ENCODE measurements at regions not wholly inside any gene's neighbourhood (a gene's known extent, or its start where the extent isn't known, plus 50 kb on each side); places are given as distances from the start of the nearest gene placed in this dataset.

DNA sequence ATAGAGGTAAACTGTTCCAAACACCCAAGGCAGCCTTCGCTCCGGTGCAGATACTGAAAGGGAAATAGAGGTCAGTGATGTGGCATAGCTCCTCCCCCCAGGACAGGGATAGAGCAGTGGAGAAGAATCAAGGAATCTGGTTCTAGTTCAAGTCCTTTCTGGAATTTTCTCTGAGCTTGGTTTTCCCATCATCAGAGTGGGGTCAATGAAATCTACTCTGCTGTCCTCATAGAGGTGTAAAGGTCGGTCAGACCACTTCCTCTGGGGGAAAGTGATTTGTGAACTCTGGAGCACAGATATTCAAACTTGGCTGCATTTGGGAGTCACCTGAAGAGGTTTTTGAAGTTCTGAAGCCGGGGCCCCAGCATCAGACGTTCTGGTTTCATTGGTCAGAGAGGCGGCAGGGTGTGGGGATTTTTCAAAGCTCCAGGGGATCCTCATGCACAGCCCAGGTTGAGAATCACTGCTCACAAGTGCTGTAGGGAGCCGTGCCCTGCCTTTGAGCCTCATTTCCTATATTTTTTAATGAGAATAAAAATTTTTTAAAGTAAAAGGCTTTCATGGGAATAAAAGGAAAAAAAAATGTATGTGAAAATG, 105.7 kb upstream of the RAD23B start:
- DNase-seq (ENCODE audit: low spot score) (no peak), ATAC-seq (ENCODE audit: low FRiP score) (no peak)
- TF ChIP-seq, protein P1, sequence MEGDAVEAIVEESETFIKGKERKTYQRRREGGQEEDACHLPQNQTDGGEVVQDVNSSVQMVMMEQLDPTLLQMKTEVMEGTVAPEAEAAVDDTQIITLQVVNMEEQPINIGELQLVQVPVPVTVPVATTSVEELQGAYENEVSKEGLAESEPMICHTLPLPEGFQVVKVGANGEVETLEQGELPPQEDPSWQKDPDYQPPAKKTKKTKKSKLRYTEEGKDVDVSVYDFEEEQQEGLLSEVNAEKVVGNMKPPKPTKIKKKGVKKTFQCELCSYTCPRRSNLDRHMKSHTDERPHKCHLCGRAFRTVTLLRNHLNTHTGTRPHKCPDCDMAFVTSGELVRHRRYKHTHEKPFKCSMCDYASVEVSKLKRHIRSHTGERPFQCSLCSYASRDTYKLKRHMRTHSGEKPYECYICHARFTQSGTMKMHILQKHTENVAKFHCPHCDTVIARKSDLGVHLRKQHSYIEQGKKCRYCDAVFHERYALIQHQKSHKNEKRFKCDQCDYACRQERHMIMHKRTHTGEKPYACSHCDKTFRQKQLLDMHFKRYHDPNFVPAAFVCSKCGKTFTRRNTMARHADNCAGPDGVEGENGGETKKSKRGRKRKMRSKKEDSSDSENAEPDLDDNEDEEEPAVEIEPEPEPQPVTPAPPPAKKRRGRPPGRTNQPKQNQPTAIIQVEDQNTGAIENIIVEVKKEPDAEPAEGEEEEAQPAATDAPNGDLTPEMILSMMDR (IDR thresholded peaks at IDR 0.05), result no peak

DNA sequence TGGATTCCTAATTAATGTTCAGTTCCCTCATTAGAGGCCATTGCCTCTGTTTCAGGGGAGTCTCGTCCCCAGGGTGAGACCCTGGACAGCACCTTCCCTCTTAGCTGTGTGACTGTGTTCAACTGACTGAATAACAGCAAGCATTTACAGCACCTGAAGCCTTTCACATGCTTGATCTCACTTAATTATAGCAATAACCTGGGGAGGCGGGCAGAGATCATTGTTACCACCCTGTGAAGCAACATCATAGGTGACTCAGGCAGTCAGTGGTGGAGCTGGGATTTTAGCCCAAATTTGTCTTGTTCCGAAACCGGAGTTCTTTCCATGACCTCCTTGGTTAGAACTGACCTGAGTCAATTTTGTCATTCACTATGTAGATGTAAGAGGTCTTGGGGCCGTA, 105.2 kb upstream of the RAD23B start:
- TF ChIP-seq, protein P1 (IDR thresholded peaks at IDR 0.05), result no peak
- DNase-seq (ENCODE audit: low spot score), result no peak
- no peak for ATAC-seq (ENCODE audit: low FRiP score)

DNA sequence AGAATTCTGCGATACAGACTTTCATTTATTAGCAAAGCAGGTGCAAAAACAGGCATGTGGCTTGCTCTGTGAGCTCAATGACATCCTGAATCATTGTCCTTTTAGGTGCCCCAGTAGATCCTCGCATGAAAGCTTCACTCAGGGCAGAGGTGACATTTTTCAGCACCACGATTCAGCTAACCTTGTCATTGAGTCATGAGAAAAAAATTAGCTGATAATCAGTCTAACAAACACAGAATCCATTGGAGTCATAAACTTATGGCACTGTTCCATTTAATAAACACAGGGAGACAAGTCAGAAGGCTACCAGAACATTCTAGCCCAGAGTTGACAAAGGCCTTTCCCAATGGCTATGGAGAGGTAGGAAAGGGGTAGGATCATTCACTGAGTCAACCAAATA, 104.8 kb upstream of the RAD23B start:
- ATAC-seq (ENCODE audit: low FRiP score) (no peak), DNase-seq (ENCODE audit: low spot score) (no peak)
- TF ChIP-seq, protein P1 (IDR thresholded peaks at IDR 0.05), result no peak

DNA sequence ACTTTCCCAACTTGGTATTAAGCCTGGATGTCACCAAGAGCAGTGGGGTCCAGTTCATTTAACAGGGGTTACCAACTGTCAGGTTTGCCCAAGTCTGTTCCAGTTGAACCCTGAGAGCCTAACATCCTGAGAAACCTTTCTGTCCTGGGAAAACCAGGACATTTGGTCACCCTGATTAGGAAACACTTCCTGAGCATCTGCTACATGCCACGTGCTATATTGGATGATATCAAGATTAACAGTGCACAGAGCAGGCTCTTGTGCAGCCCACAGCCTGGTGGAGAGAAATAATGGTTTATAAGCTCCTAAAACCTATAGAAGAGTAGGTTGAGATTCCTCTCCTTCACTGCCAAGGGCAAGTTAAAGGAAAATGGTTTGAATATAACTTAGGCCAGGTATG, 102.9 kb upstream of the RAD23B start:
- ATAC-seq (ENCODE audit: low FRiP score) (no peak), DNase-seq (ENCODE audit: low spot score) (no peak)
- TF ChIP-seq, protein P1 (IDR thresholded peaks at IDR 0.05), result no peak

DNA sequence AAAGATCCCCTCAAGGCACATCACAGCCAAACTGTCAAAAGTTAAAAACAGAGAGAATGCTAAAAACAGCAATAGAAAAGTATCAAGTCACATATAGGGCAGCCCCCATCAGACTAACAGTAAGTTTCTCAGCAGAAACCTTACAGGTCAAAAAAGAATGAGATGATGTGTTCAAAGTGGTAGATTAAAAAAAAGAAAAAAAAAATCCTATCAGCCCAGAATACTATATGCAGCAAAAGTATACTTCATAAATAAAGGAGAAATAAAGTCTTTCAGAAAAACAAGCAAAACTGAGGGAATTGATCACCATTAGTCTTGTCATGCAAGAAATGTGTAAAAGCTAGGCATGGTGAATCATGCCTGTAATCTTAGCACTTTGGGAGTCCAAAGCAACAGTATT, 99.9 kb upstream of the RAD23B start:
- ATAC-seq (ENCODE audit: low FRiP score) (no peak), DNase-seq (ENCODE audit: low spot score) (no peak)
- TF ChIP-seq, protein P1 (IDR thresholded peaks at IDR 0.05), result no peak

DNA sequence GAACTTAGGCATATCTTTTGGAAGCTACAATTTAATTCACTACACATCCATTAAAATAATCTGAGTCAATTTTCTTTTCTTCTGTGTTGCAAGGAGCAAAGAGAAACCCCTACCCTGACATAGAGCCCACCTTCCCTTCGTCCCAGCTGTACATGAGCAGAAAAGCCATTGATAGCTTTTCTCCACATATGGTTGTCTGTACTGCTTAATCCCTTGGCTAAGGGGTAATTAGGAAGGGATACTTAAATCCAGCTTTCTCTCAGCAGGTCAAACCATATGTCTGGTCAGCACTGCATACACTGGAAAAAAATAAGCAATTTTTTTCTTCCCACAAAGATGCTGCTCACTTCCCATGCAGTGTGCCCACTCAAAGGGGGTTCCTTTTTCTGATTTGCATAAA, 94.7 kb upstream of the RAD23B start:
- ATAC-seq (ENCODE audit: low FRiP score) (no peak), DNase-seq (ENCODE audit: low spot score) (no peak)
- TF ChIP-seq, protein P1 (IDR thresholded peaks at IDR 0.05), result no peak

DNA sequence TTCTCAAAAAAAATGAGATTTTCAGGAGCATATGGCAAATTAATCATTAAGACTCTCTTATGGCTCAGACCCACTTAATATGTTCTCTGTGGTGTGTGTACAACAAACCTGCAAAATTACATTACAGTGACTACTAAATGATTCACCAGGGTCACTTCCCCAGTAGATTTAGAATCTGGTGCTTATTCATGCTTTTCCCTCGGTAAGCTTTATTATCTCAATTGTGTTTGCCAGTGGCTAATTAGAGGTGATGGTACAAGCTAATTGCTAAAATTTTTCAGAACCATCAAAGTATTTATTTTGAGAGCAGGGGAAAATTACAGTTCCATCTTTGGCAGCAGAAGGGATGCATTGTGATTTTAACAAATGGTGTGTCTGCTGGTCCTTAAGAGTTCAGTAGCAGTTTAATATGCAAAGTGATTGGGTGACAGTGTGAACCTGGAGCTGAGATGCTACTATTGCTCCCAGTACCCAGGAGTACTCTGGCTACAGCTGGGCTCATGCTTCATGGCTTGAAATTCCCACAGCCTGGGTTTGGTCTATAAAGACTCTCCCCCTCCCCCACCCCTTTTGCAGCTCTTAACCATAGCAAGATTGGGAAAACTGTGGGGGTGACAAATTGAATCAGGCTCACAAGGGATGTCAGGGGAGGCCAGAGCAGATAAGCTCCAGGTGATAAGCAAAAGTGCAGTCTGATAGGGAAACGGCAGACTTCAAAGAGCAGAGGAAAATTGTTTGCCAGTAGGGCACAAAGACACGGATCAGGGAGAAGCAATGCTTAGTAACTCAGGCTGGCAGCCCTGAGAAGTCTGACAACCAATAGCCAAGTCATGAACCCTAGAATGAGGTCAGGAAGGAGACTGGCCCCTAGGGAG, 92.8 kb upstream of the RAD23B start:
- no peak for ATAC-seq (ENCODE audit: low FRiP score)
- TF ChIP-seq, protein P1 (IDR thresholded peaks at IDR 0.05), result no peak
- DNase-seq (ENCODE audit: low spot score), result no peak
